Ovary (tissue), 3 donors: ENCODE measurements at regions not wholly inside any gene's neighbourhood (a gene's known extent, or its start where the extent isn't known, plus 50 kb on each side); places are given as distances from the start of the nearest gene placed in this dataset.

Experiments used
- POLR2A ChIP-seq: fragments of 450-650 bp; IDR thresholded peaks from one replicate; pipeline ENCODE4 v1.6.1; 2017; ENCODE audit warnings: antibody characterized with exemption, mild to moderate bottlenecking, moderate library complexity
- TF ChIP-seq, protein P1 (sequence below), 3 donors: fragments of 450-650 bp in 2 of 3; fragments of 200-600 bp in 1 of 3; IDR thresholded peaks; one replicate each; pipeline versions ENCODE4 v1.5.1 to v1.8.0; 2016 to 2022; ENCODE audit warnings: antibody characterized with exemption in 3 of 3, mild to moderate bottlenecking in 1 of 3
- donor health status: DM: no; HTN: no; CAD: no.

DNA sequence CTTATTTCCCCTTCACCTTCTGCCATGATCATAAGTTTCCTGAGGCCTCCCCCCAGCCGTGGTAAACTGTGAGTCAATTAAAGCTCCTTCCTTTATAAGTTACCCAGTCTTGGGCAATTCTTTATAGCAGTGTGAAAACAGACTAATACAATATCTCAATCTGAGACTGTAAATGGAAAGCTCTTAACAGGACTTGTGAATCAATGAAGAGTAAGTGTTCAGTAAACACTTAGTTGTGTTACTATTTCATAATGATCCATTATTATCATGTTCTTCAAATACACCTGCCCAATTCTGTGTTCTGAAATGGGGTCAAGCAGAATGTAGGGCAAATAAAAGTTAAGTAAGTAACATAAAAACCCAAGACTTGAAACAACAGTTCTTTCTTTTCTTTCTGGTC lies 266.2 kb downstream of the TENT5A start:
- TF ChIP-seq, protein P1, sequence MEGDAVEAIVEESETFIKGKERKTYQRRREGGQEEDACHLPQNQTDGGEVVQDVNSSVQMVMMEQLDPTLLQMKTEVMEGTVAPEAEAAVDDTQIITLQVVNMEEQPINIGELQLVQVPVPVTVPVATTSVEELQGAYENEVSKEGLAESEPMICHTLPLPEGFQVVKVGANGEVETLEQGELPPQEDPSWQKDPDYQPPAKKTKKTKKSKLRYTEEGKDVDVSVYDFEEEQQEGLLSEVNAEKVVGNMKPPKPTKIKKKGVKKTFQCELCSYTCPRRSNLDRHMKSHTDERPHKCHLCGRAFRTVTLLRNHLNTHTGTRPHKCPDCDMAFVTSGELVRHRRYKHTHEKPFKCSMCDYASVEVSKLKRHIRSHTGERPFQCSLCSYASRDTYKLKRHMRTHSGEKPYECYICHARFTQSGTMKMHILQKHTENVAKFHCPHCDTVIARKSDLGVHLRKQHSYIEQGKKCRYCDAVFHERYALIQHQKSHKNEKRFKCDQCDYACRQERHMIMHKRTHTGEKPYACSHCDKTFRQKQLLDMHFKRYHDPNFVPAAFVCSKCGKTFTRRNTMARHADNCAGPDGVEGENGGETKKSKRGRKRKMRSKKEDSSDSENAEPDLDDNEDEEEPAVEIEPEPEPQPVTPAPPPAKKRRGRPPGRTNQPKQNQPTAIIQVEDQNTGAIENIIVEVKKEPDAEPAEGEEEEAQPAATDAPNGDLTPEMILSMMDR (IDR thresholded peaks at IDR 0.05): no peak
- TF ChIP-seq POLR2A: no peak
